ENCODE measurements at regions not wholly inside any gene's neighbourhood (a gene's known extent, or its start where the extent isn't known, plus 50 kb on each side); places are given as distances from the start of the nearest gene placed in this dataset.

GRCh38 chr7:35524112-35524804 is 170.7 kb downstream of the HERPUD2 start:
- H3K36me3 ChIP-seq (ENCODE audit: control insufficient read depth in 2 of 2, extremely low read depth in 1 of 2, insufficient read depth in 2 of 2, low read length in 2 of 2): no peaks in the 10 kb centered on the region
- POLR2A ChIA-PET: no interaction called here
- H4K20me1 ChIP-seq (replicated peaks; ENCODE audit: control insufficient read depth, extremely low read depth, insufficient read depth, low read length): no peaks in the 10 kb centered on the region
- H3K27ac ChIP-seq (ENCODE audit: insufficient read depth, low read depth, low read length): no peak overlapping the region
- no peaks in the 10 kb centered on the region for H3K9me3 ChIP-seq (replicated peaks; ENCODE audit: control insufficient read depth, insufficient read depth, low read length)
- intact Hi-C loops (cut with micrococcal nuclease): loop anchor here (5.0 kb wide), 1 partner anchor 332 kb away; no protein-coding TSS in a partner anchor
- no peaks in the 10 kb centered on the region for H3K4me1 ChIP-seq (ENCODE audit: control insufficient read depth, extremely low read depth, insufficient read depth, low read length)
- no peaks in the 10 kb centered on the region for H3K79me2 ChIP-seq (ENCODE audit: control insufficient read depth, insufficient read depth, low read length)
- no peak overlapping the region for H3K9ac ChIP-seq (replicated peaks; ENCODE audit: extremely low read depth, insufficient read depth, low read length)
- DNase-seq (ENCODE audit: low read depth, low spot score): no peak
- H3K27me3 ChIP-seq (ENCODE audit: control insufficient read depth in 2 of 2, insufficient read depth in 2 of 2, low read length in 2 of 2): peaks cover 9% of the 10 kb centered on the region in 2 experiments
- BruUV-seq (replicated peaks): no TSS peak
- no peak overlapping the region for H3K4me3 ChIP-seq (replicated peaks in 1 of 3; ENCODE audit: insufficient read depth in 1 of 3, low read depth in 1 of 3, low read length in 3 of 3)
- dilution Hi-C loops (cut with MboI; ENCODE audit: extremely low pct_ligation_motif_present, low sequenced_read_pairs): no loop called here
- CTCF ChIA-PET: no interaction called here
- H3K4me2 ChIP-seq (ENCODE audit: insufficient read depth, low read length): no peak overlapping the region
- H3K9me1 ChIP-seq (replicated peaks; ENCODE audit: control insufficient read depth, extremely low read depth, insufficient read depth, low read length): no peaks in the 10 kb centered on the region
- no peak overlapping the region for H2AFZ ChIP-seq (ENCODE audit: low read depth, low read length)
- no peak for TF ChIP-seq FOS (IDR thresholded peaks at IDR 0.05; ENCODE audit: borderline replicate concordance, insufficient read depth, low read length)
- TF ChIP-seq POLR2A (IDR thresholded peaks at IDR 0.05; ENCODE audit: low read depth, low read length): no peak
- TF ChIP-seq MYC (IDR thresholded peaks at IDR 0.05; ENCODE audit: low read depth, low read length): no peak
- no peak for TF ChIP-seq EZH2 (IDR thresholded peaks at IDR 0.05; ENCODE audit: borderline replicate concordance, low read depth, low read length, severe bottlenecking)
- TF ChIP-seq, protein P1, sequence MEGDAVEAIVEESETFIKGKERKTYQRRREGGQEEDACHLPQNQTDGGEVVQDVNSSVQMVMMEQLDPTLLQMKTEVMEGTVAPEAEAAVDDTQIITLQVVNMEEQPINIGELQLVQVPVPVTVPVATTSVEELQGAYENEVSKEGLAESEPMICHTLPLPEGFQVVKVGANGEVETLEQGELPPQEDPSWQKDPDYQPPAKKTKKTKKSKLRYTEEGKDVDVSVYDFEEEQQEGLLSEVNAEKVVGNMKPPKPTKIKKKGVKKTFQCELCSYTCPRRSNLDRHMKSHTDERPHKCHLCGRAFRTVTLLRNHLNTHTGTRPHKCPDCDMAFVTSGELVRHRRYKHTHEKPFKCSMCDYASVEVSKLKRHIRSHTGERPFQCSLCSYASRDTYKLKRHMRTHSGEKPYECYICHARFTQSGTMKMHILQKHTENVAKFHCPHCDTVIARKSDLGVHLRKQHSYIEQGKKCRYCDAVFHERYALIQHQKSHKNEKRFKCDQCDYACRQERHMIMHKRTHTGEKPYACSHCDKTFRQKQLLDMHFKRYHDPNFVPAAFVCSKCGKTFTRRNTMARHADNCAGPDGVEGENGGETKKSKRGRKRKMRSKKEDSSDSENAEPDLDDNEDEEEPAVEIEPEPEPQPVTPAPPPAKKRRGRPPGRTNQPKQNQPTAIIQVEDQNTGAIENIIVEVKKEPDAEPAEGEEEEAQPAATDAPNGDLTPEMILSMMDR (IDR thresholded peaks at IDR 0.05; ENCODE audit: extremely low read depth in 1 of 2, insufficient read depth in 1 of 2, low read depth in 1 of 2, low read length in 2 of 2): no peak
- TF ChIP-seq GATA2 (IDR thresholded peaks at IDR 0.05; ENCODE audit: insufficient read depth, insufficient read length, low read depth, low read length): no peak
- no peak for TF ChIP-seq POLR2AphosphoS5 (IDR thresholded peaks at IDR 0.05; ENCODE audit: insufficient read depth, low read depth, low read length)
- TF ChIP-seq JUN (IDR thresholded peaks at IDR 0.05; ENCODE audit: borderline replicate concordance, insufficient read depth, insufficient read length, low read depth): no peak
- TF ChIP-seq, protein P2, sequence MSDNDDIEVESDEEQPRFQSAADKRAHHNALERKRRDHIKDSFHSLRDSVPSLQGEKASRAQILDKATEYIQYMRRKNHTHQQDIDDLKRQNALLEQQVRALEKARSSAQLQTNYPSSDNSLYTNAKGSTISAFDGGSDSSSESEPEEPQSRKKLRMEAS (IDR thresholded peaks at IDR 0.05; ENCODE audit: insufficient read depth, insufficient read length): no peak
- FAIRE-seq: no peak
